ENCODE measurements at regions not wholly inside any gene's neighbourhood (a gene's known extent, or its start where the extent isn't known, plus 50 kb on each side); places are given as distances from the start of the nearest gene placed in this dataset.

GRCh38 chr14:44341116-44341515 is 166.0 kb downstream of the FSCB start:
- TF ChIP-seq, protein P1, sequence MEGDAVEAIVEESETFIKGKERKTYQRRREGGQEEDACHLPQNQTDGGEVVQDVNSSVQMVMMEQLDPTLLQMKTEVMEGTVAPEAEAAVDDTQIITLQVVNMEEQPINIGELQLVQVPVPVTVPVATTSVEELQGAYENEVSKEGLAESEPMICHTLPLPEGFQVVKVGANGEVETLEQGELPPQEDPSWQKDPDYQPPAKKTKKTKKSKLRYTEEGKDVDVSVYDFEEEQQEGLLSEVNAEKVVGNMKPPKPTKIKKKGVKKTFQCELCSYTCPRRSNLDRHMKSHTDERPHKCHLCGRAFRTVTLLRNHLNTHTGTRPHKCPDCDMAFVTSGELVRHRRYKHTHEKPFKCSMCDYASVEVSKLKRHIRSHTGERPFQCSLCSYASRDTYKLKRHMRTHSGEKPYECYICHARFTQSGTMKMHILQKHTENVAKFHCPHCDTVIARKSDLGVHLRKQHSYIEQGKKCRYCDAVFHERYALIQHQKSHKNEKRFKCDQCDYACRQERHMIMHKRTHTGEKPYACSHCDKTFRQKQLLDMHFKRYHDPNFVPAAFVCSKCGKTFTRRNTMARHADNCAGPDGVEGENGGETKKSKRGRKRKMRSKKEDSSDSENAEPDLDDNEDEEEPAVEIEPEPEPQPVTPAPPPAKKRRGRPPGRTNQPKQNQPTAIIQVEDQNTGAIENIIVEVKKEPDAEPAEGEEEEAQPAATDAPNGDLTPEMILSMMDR (IDR thresholded peaks at IDR 0.05 in 4 of 5, conservative IDR thresholded peaks at IDR 0.05 in 1 of 5), result no peak
- no peak for TF ChIP-seq POLR2A (IDR thresholded peaks at IDR 0.05)

Measured in gastrocnemius medialis (tissue), 4 donors.